VCaP (cell line): ENCODE measurements at regions not wholly inside any gene's neighbourhood (a gene's known extent, or its start where the extent isn't known, plus 50 kb on each side); places are given as distances from the start of the nearest gene placed in this dataset.

Experiments used
- H3K27ac ChIP-seq: fragments of 450-650 bp; 2 replicates; pipeline ENCODE4 v1.5.1; 2017
- CTCF ChIP-seq: fragments of 450-650 bp; conservative IDR thresholded peaks from 2 replicates; pipeline ENCODE4 v1.5.1; 2017; ENCODE audit warnings: mild to moderate bottlenecking, moderate library complexity

- TF ChIP-seq CTCF, result no peak
- H3K27ac ChIP-seq, result peak overlapping the region; percentile 85; the same call in 1 of the 2 replicates
Observed at GRCh38 chr5:158468444-158468843, 609.5 kb upstream of the CLINT1 start.

- TF ChIP-seq CTCF, result no peak
- peak overlapping the region; percentile 59 for H3K27ac ChIP-seq
Observed at GRCh38 chr5:158466191-158466590, 607.2 kb upstream of the CLINT1 start.

- peak overlapping the region; percentile 59 for H3K27ac ChIP-seq
- TF ChIP-seq CTCF, result no peak
Observed at GRCh38 chr5:158465086-158465972, 606.4 kb upstream of the CLINT1 start.

- H3K27ac ChIP-seq, result no peak overlapping the region
- TF ChIP-seq CTCF, result no peak
Observed at GRCh38 chr5:158464383-158464782, 605.4 kb upstream of the CLINT1 start.

GRCh38 chr5:158463938-158464337, 605.0 kb upstream of the CLINT1 start:
- no peak overlapping the region for H3K27ac ChIP-seq
- TF ChIP-seq CTCF, result no peak

- TF ChIP-seq CTCF, result no peak
Observed at GRCh38 chr5:158463188-158463587, 604.2 kb upstream of the CLINT1 start.

GRCh38 chr5:158462349-158463114, 603.6 kb upstream of the CLINT1 start:
- TF ChIP-seq CTCF, result no peak
- no peak overlapping the region for H3K27ac ChIP-seq

More at GRCh38 chr5:158463188-158463587, 604.2 kb upstream of the CLINT1 start:
- H3K27ac ChIP-seq, result no peak overlapping the region
